Kidney (tissue), 13 donors: ENCODE measurements at regions not wholly inside any gene's neighbourhood (a gene's known extent, or its start where the extent isn't known, plus 50 kb on each side); places are given as distances from the start of the nearest gene placed in this dataset.

ENCODE experiments used
- DNase-seq, 5 donors: peaks; one replicate each; pipeline ENCODE4 v3.0.0-alpha.2; 2013 to 2020
- FAIRE-seq: peaks from 2 replicates; lab custom pipeline; 2012; peaks lifted over from hg19 to GRCh38; lab: Jason Lieb, UNC
- H3K27ac ChIP-seq, 2 donors: one replicate each; pipeline ENCODE4 v1.7.0; 2013; ENCODE audit warnings: low read depth in 2 of 2, low read length in 2 of 2, inconsistent platforms in 1 of 2
- H3K27me3 ChIP-seq: one replicate; pipeline ENCODE4 v1.7.1; 2013; ENCODE audit warnings: low read length, inconsistent platforms; ENCODE audit not compliant: control insufficient read depth, insufficient read depth
- H3K36me3 ChIP-seq, 3 donors: one replicate each; pipeline versions ENCODE4 v1.7.0 to v1.7.1; 2013; ENCODE audit warnings: low read length in 3 of 3, control low read depth in 1 of 3, inconsistent platforms in 1 of 3; ENCODE audit not compliant: insufficient read depth in 3 of 3, control insufficient read depth in 2 of 3
- H3K4me1 ChIP-seq, 3 donors: one replicate each; pipeline versions ENCODE4 v1.7.0 to v1.7.1; 2013; ENCODE audit warnings: low read length in 3 of 3, inconsistent platforms in 1 of 3, low read depth in 1 of 3; ENCODE audit not compliant: control insufficient read depth in 2 of 3, insufficient read depth in 2 of 3
- H3K4me3 ChIP-seq, 3 donors: one replicate each; pipeline versions ENCODE4 v1.7.0 to v1.8.1; 2013; ENCODE audit warnings: low read length in 3 of 3, control low read depth in 1 of 3, inconsistent platforms in 1 of 3
- H3K9ac ChIP-seq, 3 donors: one replicate each; pipeline versions ENCODE4 v1.7.0 to v1.7.1; 2013; ENCODE audit warnings: low read length in 3 of 3, control low read depth in 1 of 3, inconsistent platforms in 1 of 3
- H3K9me3 ChIP-seq, 3 donors: one replicate each; pipeline versions ENCODE4 v1.7.0 to v1.7.1; 2013; ENCODE audit warnings: low read length in 3 of 3, control low read depth in 1 of 3, inconsistent platforms in 1 of 3; ENCODE audit not compliant: control insufficient read depth in 2 of 3, insufficient read depth in 1 of 3
- intact Hi-C: fragments of 100-400 bp; cut with DNase I; formaldehyde crosslinking; loops from one replicate; pipeline ENCODE4 v1.11.1; 2022
- TF ChIP-seq, protein P1 (sequence below): IDR thresholded peaks from 3 replicates; pipeline ENCODE4 v1.5.1; 2012; ENCODE audit warnings: mild to moderate bottlenecking, moderate library complexity, borderline replicate concordance; ENCODE audit not compliant: insufficient read depth; ENCODE audit errors: extremely low read depth
- donor health status: control.
- donor health status: control.
- donor health status: control.
- donor health status: control.
- donor health status: control.
- donor health status: DM: yes; HTN: yes; CAD: no.
- donor health status: Normal renal cell carcinoma (clear cell type).

DNA sequence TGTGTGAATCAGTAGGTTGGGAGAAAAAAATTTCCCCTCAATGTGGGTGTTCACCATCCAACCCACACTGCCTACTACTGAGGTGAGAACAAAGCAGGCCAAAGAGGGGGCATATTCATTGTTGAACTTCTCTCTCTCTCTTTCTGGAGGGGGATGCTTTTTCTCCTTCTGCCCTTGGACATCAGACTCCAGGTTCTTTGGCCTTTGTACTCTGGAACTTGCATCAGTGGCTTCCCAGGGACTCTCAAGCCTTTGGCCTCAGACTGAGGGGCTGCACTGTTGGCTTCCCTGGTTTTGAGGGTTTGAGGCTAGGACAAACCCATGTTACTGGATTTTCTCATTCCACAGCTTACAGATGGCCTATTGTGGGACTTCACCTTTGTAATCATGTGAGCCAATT is 417.2 kb downstream of the ELAVL2 start:
- DNase-seq = no peak
- H3K4me1 ChIP-seq = no peaks in the 10 kb centered on the region
- TF ChIP-seq, protein P1, sequence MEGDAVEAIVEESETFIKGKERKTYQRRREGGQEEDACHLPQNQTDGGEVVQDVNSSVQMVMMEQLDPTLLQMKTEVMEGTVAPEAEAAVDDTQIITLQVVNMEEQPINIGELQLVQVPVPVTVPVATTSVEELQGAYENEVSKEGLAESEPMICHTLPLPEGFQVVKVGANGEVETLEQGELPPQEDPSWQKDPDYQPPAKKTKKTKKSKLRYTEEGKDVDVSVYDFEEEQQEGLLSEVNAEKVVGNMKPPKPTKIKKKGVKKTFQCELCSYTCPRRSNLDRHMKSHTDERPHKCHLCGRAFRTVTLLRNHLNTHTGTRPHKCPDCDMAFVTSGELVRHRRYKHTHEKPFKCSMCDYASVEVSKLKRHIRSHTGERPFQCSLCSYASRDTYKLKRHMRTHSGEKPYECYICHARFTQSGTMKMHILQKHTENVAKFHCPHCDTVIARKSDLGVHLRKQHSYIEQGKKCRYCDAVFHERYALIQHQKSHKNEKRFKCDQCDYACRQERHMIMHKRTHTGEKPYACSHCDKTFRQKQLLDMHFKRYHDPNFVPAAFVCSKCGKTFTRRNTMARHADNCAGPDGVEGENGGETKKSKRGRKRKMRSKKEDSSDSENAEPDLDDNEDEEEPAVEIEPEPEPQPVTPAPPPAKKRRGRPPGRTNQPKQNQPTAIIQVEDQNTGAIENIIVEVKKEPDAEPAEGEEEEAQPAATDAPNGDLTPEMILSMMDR = no peak
- H3K27ac ChIP-seq = no peak overlapping the region
- intact Hi-C loops = no loop called here
- no peaks in the 10 kb centered on the region for H3K27me3 ChIP-seq
- no peak for FAIRE-seq
- H3K4me3 ChIP-seq = no peak overlapping the region
- no peaks in the 10 kb centered on the region for H3K36me3 ChIP-seq
- no peaks in the 10 kb centered on the region for H3K9me3 ChIP-seq
- no peak overlapping the region for H3K9ac ChIP-seq

DNA sequence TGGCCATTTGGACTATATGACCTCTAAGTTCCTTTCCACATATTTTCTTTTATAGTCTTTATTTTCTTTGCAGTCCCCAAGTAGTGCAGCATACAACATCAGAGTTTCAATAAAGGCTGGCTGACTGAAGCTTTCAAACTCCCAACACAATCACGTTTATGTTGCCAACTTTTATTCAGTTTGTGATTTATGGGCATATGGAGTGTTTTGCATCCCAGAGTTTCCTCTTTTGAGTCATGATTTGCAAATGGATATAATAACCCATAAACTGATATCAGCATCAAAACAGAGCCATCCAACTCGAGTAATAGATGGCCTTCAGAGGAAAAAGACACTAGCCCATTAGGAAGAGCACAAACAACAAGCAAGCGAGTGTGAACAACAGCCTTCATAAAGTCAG is 414.0 kb downstream of the ELAVL2 start:
- no peak overlapping the region for H3K9ac ChIP-seq
- no peaks in the 10 kb centered on the region for H3K27me3 ChIP-seq
- DNase-seq (no peak), FAIRE-seq (no peak)
- no peak overlapping the region for H3K4me3 ChIP-seq
- no peaks in the 10 kb centered on the region for H3K9me3 ChIP-seq
- TF ChIP-seq, protein P1 = no peak
- no peaks in the 10 kb centered on the region for H3K36me3 ChIP-seq
- no peaks in the 10 kb centered on the region for H3K4me1 ChIP-seq
- intact Hi-C loops = no loop called here
- no peak overlapping the region for H3K27ac ChIP-seq

DNA sequence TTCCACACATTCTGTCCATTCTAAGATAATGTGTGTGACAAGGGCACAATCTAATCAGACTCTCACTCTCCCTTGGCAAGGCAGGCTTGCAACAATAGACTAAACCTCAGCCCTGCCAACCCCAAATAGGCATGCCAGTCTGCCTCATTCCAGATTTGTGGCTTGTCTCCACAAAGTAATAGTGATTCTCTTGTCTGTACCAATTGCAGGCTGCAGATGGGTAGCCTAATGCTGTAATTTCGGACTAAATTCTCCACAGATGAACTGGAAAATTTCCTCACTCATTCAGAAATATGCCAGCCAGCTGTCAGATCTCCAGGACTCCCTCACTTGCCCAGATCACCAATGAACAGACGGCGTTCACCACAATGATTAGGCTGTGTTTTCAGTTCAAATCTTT is 413.6 kb downstream of the ELAVL2 start:
- no peaks in the 10 kb centered on the region for H3K4me1 ChIP-seq
- H3K27ac ChIP-seq = no peak overlapping the region
- H3K9ac ChIP-seq = no peak overlapping the region
- H3K27me3 ChIP-seq = no peaks in the 10 kb centered on the region
- DNase-seq = no peak
- intact Hi-C loops = no loop called here
- TF ChIP-seq, protein P1 = no peak
- no peak overlapping the region for H3K4me3 ChIP-seq
- no peaks in the 10 kb centered on the region for H3K9me3 ChIP-seq
- no peaks in the 10 kb centered on the region for H3K36me3 ChIP-seq
- no peak for FAIRE-seq

DNA sequence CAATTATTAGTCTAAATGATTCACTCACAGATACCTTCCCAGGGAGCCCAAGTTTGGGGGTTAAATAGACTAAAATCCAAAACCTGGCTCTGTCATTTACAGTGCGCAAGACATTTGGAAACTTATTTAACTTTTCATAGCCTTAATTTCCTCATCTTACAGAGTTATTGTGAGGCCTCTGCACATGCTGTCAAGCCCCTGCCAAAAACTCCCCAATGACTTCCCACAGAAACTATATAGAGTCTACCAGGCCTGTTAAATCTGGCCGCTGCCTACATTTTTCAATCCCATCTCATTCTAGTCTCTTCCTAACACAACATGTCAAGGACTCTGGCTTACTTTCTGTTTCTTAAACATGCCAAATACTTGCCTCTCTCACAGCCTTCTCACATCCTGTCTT is 412.5 kb downstream of the ELAVL2 start:
- H3K4me1 ChIP-seq = no peaks in the 10 kb centered on the region
- no peaks in the 10 kb centered on the region for H3K36me3 ChIP-seq
- no peaks in the 10 kb centered on the region for H3K9me3 ChIP-seq
- intact Hi-C loops = no loop called here
- no peak overlapping the region for H3K27ac ChIP-seq
- FAIRE-seq (no peak), DNase-seq (no peak)
- H3K4me3 ChIP-seq = no peak overlapping the region
- no peaks in the 10 kb centered on the region for H3K27me3 ChIP-seq
- H3K9ac ChIP-seq = no peak overlapping the region
- TF ChIP-seq, protein P1 = no peak
